Thoracic aorta (tissue), 2 donors: ENCODE measurements at regions not wholly inside any gene's neighbourhood (a gene's known extent, or its start where the extent isn't known, plus 50 kb on each side); places are given as distances from the start of the nearest gene placed in this dataset.

Experiments used
- ATAC-seq: fragments of 150-250 bp; one replicate; pipeline ENCODE4 v1.8.0; 2017; ENCODE audit warnings: low read depth; ENCODE audit not compliant: insufficient number of reproducible peaks, low FRiP score
- DNase-seq: peaks from one replicate; pipeline ENCODE4 v3.0.0-alpha.2; 2020; ENCODE audit warnings: low spot score
- H3K27ac ChIP-seq, 2 donors: fragments of 200-600 bp; sonication (generic); 1 replicate in 1 of 2; 2 replicates in 1 of 2; pipeline ENCODE4 v1.5.1; 2016; ENCODE audit warnings: mild to moderate bottlenecking in 2 of 2, moderate library complexity in 2 of 2
- H3K27me3 ChIP-seq: fragments of 200-600 bp; sonication (generic); replicated peaks from 2 replicates; pipeline ENCODE4 v1.6.0; 2016; ENCODE audit warnings: mild to moderate bottlenecking; ENCODE audit not compliant: insufficient read depth
- H3K36me3 ChIP-seq: fragments of 200-600 bp; sonication (generic); one replicate; pipeline ENCODE4 v1.5.1; 2016
- H3K4me1 ChIP-seq, 2 donors: fragments of 200-600 bp; sonication (generic); 1 replicate in 1 of 2; 2 replicates in 1 of 2; pipeline versions ENCODE4 v1.5.1 to v1.6.0; 2016; ENCODE audit warnings: low read depth in 2 of 2, mild to moderate bottlenecking in 1 of 2; ENCODE audit not compliant: control insufficient read depth in 1 of 2
- H3K4me3 ChIP-seq: fragments of 200-600 bp; sonication (generic); 2 replicates; pipeline ENCODE4 v1.5.1; 2016; ENCODE audit warnings: mild to moderate bottlenecking
- H3K9me3 ChIP-seq: fragments of 200-600 bp; sonication (generic); 2 replicates; pipeline ENCODE4 v1.5.1; 2016
- TF ChIP-seq, protein P1 (sequence below): fragments of 200-600 bp; sonication (generic); IDR thresholded peaks from one replicate; pipeline ENCODE4 v1.5.1; 2019; ENCODE audit warnings: antibody characterized with exemption

DNA sequence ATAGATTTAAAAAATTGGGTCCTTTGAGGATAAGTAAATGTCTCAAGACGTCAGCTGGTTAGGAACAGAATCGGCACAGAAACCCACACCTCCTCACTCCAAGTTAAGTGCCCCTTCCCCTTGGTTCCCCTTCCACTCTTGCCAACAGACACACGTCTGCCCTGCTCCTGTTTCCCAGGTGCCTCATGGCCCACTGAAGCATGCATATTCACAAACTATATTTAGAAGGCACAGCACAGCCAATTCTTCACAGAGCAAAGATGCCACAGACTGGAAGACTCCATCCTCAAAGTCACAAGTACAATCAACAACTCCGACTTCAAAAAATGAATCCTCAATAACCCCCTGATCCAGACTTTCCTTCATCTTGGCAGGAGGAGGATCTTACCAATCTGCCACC is 295.4 kb upstream of the NR2F2 start:
- no peaks in the 10 kb centered on the region for H3K36me3 ChIP-seq
- H3K9me3 ChIP-seq, result no peaks in the 10 kb centered on the region
- no peak overlapping the region for H3K4me3 ChIP-seq
- H3K27me3 ChIP-seq, result no peaks in the 10 kb centered on the region
- TF ChIP-seq, protein P1, sequence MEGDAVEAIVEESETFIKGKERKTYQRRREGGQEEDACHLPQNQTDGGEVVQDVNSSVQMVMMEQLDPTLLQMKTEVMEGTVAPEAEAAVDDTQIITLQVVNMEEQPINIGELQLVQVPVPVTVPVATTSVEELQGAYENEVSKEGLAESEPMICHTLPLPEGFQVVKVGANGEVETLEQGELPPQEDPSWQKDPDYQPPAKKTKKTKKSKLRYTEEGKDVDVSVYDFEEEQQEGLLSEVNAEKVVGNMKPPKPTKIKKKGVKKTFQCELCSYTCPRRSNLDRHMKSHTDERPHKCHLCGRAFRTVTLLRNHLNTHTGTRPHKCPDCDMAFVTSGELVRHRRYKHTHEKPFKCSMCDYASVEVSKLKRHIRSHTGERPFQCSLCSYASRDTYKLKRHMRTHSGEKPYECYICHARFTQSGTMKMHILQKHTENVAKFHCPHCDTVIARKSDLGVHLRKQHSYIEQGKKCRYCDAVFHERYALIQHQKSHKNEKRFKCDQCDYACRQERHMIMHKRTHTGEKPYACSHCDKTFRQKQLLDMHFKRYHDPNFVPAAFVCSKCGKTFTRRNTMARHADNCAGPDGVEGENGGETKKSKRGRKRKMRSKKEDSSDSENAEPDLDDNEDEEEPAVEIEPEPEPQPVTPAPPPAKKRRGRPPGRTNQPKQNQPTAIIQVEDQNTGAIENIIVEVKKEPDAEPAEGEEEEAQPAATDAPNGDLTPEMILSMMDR, result no peak
- DNase-seq (no peak), ATAC-seq (no peak)
- no peak overlapping the region for H3K27ac ChIP-seq
- no peaks in the 10 kb centered on the region for H3K4me1 ChIP-seq

DNA sequence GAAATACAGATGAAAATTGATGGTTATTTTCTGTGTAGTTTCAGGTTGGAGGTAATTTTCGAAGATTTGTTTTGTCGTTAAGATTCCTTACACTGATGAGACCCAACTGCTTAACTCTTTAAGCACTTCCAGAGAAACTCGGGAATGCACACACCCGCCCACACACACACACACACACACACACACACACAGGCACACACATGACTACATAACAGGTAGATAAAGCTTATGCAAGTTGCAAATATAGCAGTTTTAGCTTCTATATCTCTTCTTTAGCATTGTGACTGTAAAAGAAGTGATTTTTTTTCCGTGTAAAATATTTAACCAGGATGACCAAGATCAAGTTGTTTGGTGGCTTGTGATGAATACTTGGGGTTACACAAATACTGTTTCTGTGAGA is 294.9 kb upstream of the NR2F2 start:
- H3K27me3 ChIP-seq, result no peaks in the 10 kb centered on the region
- TF ChIP-seq, protein P1, result no peak
- ATAC-seq, result no peak

DNA sequence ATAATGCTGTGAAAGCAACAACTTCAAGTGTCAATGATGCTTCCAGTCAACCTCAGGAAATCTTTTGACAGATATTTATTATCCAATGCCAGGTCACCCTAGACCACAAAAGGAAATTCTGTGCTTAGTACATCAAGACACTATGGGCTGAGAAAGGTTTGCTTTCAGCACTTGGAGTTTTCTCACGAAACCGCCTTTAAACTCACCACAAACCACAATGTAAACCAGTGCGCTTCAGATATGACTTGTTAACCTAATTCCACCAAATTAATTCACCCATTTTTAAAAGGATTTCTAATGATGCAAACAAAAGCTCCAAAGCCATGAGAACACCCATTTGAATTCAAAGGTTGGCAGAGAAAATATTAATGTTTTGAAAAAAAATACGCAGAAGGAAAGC is 292.9 kb upstream of the NR2F2 start:
- no peak for ATAC-seq
- TF ChIP-seq, protein P1, result no peak

More for the DNA sequence above, 294.9 kb upstream of the NR2F2 start:
- no peak overlapping the region for H3K4me3 ChIP-seq
- H3K27ac ChIP-seq, result no peak overlapping the region
- H3K36me3 ChIP-seq, result no peaks in the 10 kb centered on the region
- no peaks in the 10 kb centered on the region for H3K4me1 ChIP-seq
- no peak for DNase-seq
- H3K9me3 ChIP-seq, result no peaks in the 10 kb centered on the region

DNA sequence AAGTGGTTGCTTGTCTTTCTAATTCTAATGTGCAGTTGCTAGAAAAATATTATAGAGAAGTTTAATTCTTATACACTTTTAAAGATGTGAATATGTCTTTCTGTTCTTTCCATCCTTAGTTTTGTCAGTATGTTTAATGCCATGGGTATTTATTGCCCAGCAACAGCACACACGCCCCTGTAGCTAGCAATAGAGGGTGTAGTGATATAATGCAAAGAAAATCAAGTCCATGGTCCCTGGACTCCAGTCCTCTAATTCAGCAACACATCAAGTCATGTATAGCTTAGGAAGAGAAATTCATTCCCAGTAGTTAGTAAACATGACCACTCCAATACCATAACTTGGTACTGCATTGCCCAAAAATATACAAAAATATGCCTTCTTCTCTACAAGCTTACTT is 292.4 kb upstream of the NR2F2 start:
- H3K4me3 ChIP-seq, result no peak overlapping the region
- no peaks in the 10 kb centered on the region for H3K9me3 ChIP-seq
- H3K4me1 ChIP-seq, result peaks cover 4 to 7% of the 10 kb centered on the region in 2 donors
- ATAC-seq, result no peak
- H3K27me3 ChIP-seq, result no peaks in the 10 kb centered on the region
- no peak overlapping the region for H3K27ac ChIP-seq
- DNase-seq, result no peak
- TF ChIP-seq, protein P1, result no peak
- no peaks in the 10 kb centered on the region for H3K36me3 ChIP-seq

More for the DNA sequence above, 292.9 kb upstream of the NR2F2 start:
- Histone ChIP-seq H3K36me3 (no peaks in the 10 kb centered on the region), H3K4me3 (no peak overlapping the region), H3K9me3 (no peaks in the 10 kb centered on the region), H3K27ac (no peak overlapping the region), H3K27me3 (no peaks in the 10 kb centered on the region), H3K4me1 (peaks cover 0 to 1% of the 10 kb centered on the region in 2 donors)
- DNase-seq, result no peak

DNA sequence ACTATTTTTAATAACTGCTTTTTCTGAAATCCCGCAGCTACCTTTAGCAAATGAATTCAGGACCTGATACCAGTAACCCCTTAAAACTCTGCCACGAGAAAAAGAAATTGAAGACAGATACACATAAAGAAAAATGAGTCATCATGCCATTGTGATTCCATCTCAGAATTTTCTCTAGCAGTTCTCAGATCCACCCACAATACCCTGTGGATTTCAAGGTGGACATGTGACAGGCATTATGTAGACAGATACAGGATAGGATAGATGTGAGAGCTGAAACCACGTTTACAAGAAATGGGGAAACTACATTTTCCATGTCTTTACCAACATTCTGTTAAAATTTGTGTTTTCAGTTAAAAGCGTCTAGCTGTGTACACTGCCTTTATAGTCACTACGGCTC is 291.9 kb upstream of the NR2F2 start:
- no peaks in the 10 kb centered on the region for H3K36me3 ChIP-seq

More for the DNA sequence above, 291.9 kb upstream of the NR2F2 start:
- ATAC-seq (no peak), DNase-seq (no peak)
- Histone ChIP-seq H3K4me1 (peaks cover 6 to 9% of the 10 kb centered on the region in 2 donors), H3K4me3 (no peak overlapping the region), H3K27ac (no peak overlapping the region), H3K27me3 (no peaks in the 10 kb centered on the region), H3K9me3 (no peaks in the 10 kb centered on the region)
- TF ChIP-seq, protein P1, result no peak
